A673 (cell line): ENCODE measurements at regions not wholly inside any gene's neighbourhood (a gene's known extent, or its start where the extent isn't known, plus 50 kb on each side); places are given as distances from the start of the nearest gene placed in this dataset.

Experiments used
- CTCF ChIP-seq: fragments of 300-800, 200-600 bp; sonication (generic); conservative IDR thresholded peaks from 2 replicates; pipeline ENCODE4 v1.5.1; 2017; ENCODE audit warnings: low read depth, mild to moderate bottlenecking, antibody characterized with exemption, low read length, moderate library complexity, mixed read lengths
- EZH2 ChIP-seq: fragments of 200-600 bp; sonication (generic); IDR thresholded peaks from 2 replicates; pipeline ENCODE4 v1.6.1; 2017; ENCODE audit warnings: borderline replicate concordance, low read depth, mild to moderate bottlenecking, mixed read lengths, antibody characterized with exemption, low read length; ENCODE audit not compliant: poor library complexity, severe bottlenecking

DNA sequence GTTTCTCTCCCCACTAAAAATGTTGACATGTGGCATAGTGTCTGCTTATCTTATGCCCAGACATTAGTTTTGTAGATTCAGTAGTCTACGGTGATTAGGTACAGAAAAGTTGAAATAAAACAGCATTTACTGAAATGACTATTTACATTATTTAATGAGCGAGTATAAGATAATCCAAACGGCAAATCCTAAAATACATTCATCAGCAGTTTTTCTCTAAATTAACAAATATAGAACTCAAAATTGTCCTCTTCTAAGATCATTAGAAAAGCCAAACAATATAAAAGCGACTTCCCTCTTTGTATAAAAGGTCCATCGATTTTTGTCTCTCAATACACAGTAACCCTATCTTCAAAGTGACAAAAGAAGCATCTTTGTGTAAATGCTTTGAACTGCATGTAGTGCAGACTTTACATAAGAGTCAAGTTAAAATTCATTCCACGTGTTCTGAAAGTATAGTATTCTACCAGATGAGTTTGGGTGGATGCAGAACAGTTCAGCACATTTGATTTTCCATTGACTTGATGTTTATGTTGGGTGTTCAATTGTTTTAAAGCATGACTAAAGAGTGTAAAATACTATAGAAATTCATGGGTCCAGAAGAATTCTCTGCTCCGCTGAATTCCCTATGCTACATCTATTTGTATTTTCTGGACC, 480.8 kb upstream of the DPH6 start:
- TF ChIP-seq CTCF (no peak), EZH2 (no peak)
